IPS-15b (cell line): ENCODE measurements at regions not wholly inside any gene's neighbourhood (a gene's known extent, or its start where the extent isn't known, plus 50 kb on each side); places are given as distances from the start of the nearest gene placed in this dataset.
"Not testable (repeated sequence)": the region's sequence is repeated elsewhere in the genome, so short reads cannot be mapped to it uniquely, and the experiment has no call there.

Experiments used
- H3K27me3 ChIP-seq: one replicate; pipeline ENCODE4 v1.6.1; 2013; ENCODE audit warnings: low read length; ENCODE audit not compliant: control insufficient read depth, insufficient read depth
- H3K36me3 ChIP-seq: one replicate; pipeline ENCODE4 v1.6.1; 2013; ENCODE audit warnings: low read length; ENCODE audit not compliant: control insufficient read depth, insufficient read depth
- H3K4me1 ChIP-seq: one replicate; pipeline ENCODE4 v1.6.1; 2013; ENCODE audit warnings: mild to moderate bottlenecking, low read length; ENCODE audit not compliant: control insufficient read depth, insufficient read depth
- H3K4me3 ChIP-seq: one replicate; pipeline ENCODE4 v1.5.1; 2013; ENCODE audit warnings: low read depth, low read length
- H3K9ac ChIP-seq: one replicate; pipeline ENCODE4 v1.6.1; 2013; ENCODE audit warnings: low read depth, mild to moderate bottlenecking, low read length
- H3K9me3 ChIP-seq: one replicate; pipeline ENCODE4 v1.6.1; 2013; ENCODE audit warnings: mild to moderate bottlenecking, low read length; ENCODE audit not compliant: control insufficient read depth, insufficient read depth

DNA sequence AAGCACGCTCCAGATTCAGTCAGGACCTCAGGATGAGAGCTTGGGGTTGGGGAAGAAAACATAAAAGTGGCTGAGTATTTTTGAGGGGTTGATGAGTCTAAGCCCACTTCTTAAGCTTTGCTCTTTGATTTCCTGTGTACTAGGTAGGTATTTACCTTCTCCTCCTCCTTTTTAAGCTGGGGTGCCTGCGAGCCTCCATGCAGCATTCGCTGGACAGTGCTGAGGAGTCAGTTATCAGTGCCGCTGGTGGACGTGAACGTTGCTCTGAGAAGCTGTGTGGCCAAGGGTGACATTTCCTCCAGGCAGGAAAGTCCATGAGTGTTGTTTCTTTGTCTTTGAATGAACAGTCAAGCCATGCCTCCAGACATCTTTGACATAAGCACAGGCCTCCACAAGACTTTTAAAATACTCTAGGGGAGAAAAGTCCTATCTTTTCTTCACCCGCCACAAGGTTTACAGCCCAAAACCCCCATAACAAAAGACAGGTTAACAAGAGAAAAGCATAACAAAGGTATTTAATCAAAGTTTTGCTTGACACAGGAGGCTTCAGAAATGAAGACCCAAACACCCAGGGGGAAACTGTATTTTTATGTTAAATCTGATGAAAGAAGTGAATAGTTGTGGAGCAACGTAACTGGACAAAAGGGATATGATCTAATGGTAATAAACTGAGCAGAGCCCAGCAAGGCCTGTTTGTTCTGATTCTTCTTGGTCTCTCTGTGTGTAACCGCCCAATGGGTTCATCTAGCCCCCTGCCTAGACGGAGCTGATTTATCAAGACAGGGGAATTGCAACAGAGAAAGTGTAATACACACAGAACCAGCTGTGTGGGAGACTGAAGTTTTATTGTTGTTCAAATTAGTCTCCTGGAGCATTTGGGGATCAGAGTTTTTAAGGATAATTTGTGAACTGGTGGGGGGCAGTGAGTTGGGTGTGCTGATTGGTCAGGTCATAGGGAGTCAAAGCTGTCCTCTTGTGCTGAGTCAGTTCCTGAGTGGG, 217.9 kb downstream of the SPATA31A1 start:
- H3K36me3 ChIP-seq, H3K9ac ChIP-seq, H3K4me1 ChIP-seq, H3K9me3 ChIP-seq, H3K27me3 ChIP-seq, H3K4me3 ChIP-seq: not testable (repeated sequence)

DNA sequence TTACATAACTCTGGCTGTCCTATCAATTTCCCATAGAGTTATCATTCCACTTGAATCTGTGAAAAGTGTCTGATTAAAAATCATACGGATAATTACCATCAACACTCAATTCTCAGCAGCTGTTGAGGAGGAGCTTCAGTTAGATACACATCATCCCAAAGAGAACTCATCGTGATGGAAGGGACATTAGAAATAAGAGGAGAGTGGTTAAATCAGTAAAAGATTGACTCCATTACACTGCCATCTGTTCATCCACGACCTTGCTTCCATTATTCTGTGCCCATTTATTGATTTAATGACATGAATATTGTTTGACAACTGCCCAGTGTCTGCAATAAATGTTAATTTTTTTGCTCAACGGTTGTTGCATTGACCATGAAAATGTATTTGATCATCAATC, 223.5 kb downstream of the SPATA31A1 start:
- not testable (repeated sequence) for H3K27me3 ChIP-seq, H3K9me3 ChIP-seq, H3K4me1 ChIP-seq, H3K4me3 ChIP-seq, H3K36me3 ChIP-seq, H3K9ac ChIP-seq

- not testable (repeated sequence) for H3K4me3 ChIP-seq, H3K4me1 ChIP-seq, H3K36me3 ChIP-seq, H3K9ac ChIP-seq, H3K9me3 ChIP-seq, H3K27me3 ChIP-seq
Measured at GRCh38 chr9:39581296-39581695, 225.8 kb downstream of the SPATA31A1 start.

DNA sequence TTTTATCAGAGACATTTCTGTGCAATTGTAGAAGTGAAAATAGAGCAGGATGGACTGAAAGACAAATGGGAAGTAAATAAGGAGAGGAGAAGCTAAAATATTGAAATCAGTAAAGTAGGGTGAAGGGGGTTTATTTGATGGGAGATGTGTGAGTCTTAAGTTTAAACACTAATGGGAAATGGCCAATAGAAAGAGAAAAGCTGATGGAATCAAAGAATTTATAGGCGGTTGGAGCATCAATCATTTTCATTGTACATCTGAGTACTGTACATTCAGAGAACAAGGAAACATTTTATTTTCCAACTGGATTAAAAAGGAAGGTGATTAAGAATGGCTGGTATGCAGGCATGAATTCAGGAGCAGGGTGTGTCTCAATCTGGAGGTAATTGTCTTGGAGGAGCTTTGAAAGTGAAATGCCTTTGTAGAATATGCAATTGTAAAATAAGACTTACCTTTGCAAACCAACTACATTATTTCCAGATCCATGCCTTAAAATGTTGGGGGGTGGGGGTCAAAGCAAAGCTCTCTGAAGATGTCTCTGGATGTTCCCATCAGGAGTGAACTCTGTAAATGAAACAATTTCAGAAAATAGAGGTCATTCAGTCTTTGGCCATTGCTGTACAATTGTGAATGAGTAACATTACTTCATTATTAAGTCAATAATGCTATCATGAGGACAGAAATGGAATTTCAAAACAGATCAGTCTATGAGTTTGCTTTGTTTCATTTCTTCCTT, 227.4 kb downstream of the SPATA31A1 start:
- H3K4me3 ChIP-seq, H3K27me3 ChIP-seq, H3K9me3 ChIP-seq, H3K4me1 ChIP-seq, H3K9ac ChIP-seq, H3K36me3 ChIP-seq: not testable (repeated sequence)

- H3K4me1 ChIP-seq, H3K27me3 ChIP-seq, H3K36me3 ChIP-seq, H3K4me3 ChIP-seq, H3K9ac ChIP-seq, H3K9me3 ChIP-seq: not testable (repeated sequence)
Measured at GRCh38 chr9:39583413-39583747, 227.9 kb downstream of the SPATA31A1 start.

DNA sequence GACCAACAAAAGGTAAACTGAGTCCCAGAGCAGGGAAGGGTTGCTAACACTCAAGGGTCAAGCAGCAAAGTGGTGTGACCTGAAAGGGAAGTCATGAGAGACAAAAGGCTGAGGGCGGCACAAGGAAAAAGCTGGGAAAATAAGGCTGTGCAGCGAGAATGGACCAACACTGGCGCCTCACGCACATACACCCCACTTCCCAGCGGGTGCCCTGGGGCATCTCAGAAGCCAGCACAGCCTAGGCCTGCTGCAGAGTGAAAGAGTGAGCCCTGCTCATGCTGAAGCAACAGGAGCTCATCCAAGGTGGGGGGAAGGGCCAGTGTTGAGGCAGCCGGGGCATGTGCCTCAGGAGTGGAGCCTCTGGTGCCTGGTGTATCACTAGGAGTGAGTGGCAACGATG, 229.8 kb downstream of the SPATA31A1 start:
- H3K36me3 ChIP-seq, H3K4me1 ChIP-seq, H3K9me3 ChIP-seq, H3K9ac ChIP-seq, H3K27me3 ChIP-seq, H3K4me3 ChIP-seq: not testable (repeated sequence)

DNA sequence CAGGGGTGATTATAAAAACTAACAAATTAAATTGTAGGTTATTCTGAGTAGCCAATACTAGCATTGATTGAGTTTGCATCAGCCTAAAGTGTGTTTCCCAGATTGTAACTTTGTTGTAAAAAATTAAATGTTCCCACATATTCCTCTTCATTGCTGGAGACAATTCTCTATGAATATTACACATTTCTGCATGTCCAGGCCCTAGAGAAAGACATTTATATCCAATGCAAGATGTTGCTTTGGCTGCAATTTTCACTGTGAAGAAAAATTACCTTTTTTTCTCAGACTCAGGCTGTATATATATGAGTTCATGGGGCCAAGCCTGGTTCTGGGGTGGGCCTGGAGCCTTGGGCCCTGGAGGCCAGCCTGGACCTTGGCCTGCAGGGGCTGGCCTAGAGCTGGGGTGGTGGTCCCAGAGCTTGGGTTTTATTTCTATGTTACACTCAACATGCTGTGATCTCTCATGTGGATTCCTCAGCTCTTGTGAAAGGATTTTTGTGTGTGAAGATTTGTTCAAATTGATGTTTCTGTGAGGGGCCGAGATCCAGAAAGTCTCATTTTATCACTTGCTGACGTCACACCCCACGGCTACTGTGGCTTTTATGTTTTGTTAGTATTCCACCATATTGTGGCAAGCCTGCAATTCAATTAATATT, 232.5 kb downstream of the SPATA31A1 start:
- H3K4me1 ChIP-seq, result no peaks in the 10 kb centered on the region
- H3K27me3 ChIP-seq, result no peaks in the 10 kb centered on the region
- no peaks in the 10 kb centered on the region for H3K36me3 ChIP-seq
- H3K9ac ChIP-seq, result no peak overlapping the region
- no peak overlapping the region for H3K4me3 ChIP-seq
- H3K9me3 ChIP-seq, result no peaks in the 10 kb centered on the region

DNA sequence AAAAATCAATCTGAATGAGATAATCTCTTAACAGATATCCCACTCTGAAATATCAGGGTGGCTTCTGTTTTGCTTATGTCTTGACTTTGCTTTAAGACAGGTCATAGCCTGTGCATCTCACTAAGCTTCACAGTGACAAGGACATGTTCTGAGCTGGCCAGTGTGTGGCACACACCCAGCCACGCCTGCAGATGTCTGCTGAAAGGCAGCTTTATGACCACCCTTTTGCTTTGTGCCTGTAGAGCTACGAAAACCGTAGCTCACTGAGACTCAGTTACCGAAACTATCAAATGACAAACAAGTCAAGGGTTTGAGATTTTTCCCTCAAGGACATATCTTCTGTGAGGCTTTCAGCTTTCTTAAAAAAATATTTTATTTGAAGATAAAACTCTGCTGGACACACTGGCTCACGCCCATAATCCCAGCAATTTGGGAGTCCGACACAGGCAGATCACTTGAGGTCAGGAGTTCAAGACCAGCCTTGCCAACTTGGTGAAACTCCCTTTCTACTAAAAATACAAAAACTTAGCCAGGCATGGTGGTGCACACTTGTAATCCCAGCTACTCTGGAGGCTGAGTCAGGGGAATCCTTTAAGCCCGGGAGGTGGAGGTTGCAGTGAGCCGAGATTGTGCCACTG, 233.2 kb downstream of the SPATA31A1 start:
- H3K9me3 ChIP-seq, result no peaks in the 10 kb centered on the region
- H3K4me3 ChIP-seq, result no peak overlapping the region
- no peaks in the 10 kb centered on the region for H3K27me3 ChIP-seq
- no peaks in the 10 kb centered on the region for H3K4me1 ChIP-seq
- no peak overlapping the region for H3K9ac ChIP-seq
- H3K36me3 ChIP-seq, result no peaks in the 10 kb centered on the region

DNA sequence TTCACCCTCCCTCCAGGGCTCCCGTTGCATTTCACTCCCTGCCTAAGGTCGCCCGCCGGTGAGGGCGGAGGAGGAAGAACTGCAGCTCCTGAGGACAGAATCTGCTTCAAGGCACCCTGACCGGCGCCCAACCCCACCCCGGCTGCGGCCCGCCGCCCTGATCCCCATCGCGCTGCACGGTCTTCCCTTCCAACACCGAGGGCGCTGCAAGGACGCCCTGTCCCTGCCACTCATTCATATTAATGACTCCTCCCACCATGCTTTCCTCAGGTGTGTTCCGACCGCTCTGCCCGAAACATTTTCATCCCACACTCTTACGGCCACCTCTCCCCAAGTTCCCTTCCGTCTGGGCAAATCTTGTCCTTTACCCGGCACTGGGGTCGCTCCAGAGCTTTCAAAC, 248.6 kb downstream of the SPATA31A1 start:
- not testable (repeated sequence) for H3K4me1 ChIP-seq, H3K9me3 ChIP-seq, H3K27me3 ChIP-seq, H3K36me3 ChIP-seq, H3K9ac ChIP-seq, H3K4me3 ChIP-seq

GRCh38 chr9:39611449-39612231, 256.2 kb downstream of the SPATA31A1 start:
- not testable (repeated sequence) for H3K4me1 ChIP-seq, H3K4me3 ChIP-seq, H3K9me3 ChIP-seq, H3K27me3 ChIP-seq, H3K36me3 ChIP-seq, H3K9ac ChIP-seq

- not testable (repeated sequence) for H3K9me3 ChIP-seq, H3K4me1 ChIP-seq, H3K36me3 ChIP-seq, H3K9ac ChIP-seq, H3K4me3 ChIP-seq, H3K27me3 ChIP-seq
Measured at GRCh38 chr9:39616480-39616879, 261.0 kb downstream of the SPATA31A1 start.
